ENCODE measurements at regions not wholly inside any gene's neighbourhood (a gene's known extent, or its start where the extent isn't known, plus 50 kb on each side); places are given as distances from the start of the nearest gene placed in this dataset.

DNA sequence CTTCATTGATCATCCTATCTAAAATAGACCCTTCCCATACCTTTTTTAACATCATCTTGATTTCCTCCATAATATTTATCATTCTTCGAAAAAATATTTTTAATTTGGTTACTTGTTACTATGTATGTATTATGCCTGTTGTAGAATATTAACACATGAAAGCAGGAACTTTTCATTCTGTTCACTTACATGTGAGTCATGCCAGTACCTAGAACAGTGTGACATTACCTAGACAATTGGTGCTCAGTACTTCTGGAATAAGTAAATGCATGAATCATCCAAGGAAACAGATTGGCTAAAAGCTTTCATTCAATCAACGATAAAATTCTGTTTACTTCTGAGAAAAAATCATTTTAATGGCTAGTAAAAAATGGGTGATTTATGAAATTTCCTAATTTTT lies 76.4 kb downstream of the CXXC4 start:
- Histone ChIP-seq H2BK15ac (replicated peaks; ENCODE audit: low read depth) (no peak overlapping the region), H3K27ac (ENCODE audit: low read depth, low read length) (no peak overlapping the region), H3K56ac (ENCODE audit: low read length) (no peak overlapping the region), H3K23ac (ENCODE audit: low read length) (no peak overlapping the region), H3K18ac (ENCODE audit: low read length) (no peak overlapping the region), H2AK5ac (ENCODE audit: low read length) (no peak overlapping the region), H4K8ac (ENCODE audit: low read depth, low read length) (no peak overlapping the region), H3K79me1 (ENCODE audit: low read length) (no peaks in the 10 kb centered on the region), H2BK120ac (ENCODE audit: low read depth, low read length) (no peak overlapping the region), H4K5ac (ENCODE audit: low read length) (no peak overlapping the region), H3K4me1 (ENCODE audit: control insufficient read depth, low read depth, low read length) (no peaks in the 10 kb centered on the region), H3K4ac (ENCODE audit: low read depth, low read length) (no peak overlapping the region), H3K4me2 (ENCODE audit: low read length) (no peak overlapping the region), H3K4me3 (ENCODE audit: low read length) (no peak overlapping the region), H2BK5ac (ENCODE audit: low read length) (no peak overlapping the region), H3K36me3 (ENCODE audit: control insufficient read depth, insufficient read depth, low read length) (no peaks in the 10 kb centered on the region), H3K27me3 (ENCODE audit: insufficient read depth, low read length, poor library complexity) (no peaks in the 10 kb centered on the region), H3K9ac (ENCODE audit: low read length) (no peak overlapping the region), H3K79me2 (ENCODE audit: control insufficient read depth, insufficient read depth, low read length) (no peaks in the 10 kb centered on the region)
- DNase-seq: no peak
- WGBS (ENCODE audit: extremely low coverage, insufficient coverage, low lambda C conversion rate): 100% methylated on average over 1 of the region's 2 CpGs

GRCh38 chr4:104417357-104417882 lies 77.3 kb downstream of the CXXC4 start:
- no peaks in the 10 kb centered on the region for H3K79me2 ChIP-seq (ENCODE audit: control insufficient read depth, insufficient read depth, low read length)
- no peak overlapping the region for H3K27ac ChIP-seq (ENCODE audit: low read depth, low read length)
- no peaks in the 10 kb centered on the region for H3K4me1 ChIP-seq (ENCODE audit: control insufficient read depth, low read depth, low read length)
- H3K18ac ChIP-seq (ENCODE audit: low read length): no peak overlapping the region
- no peak overlapping the region for H3K56ac ChIP-seq (ENCODE audit: low read length)
- H4K8ac ChIP-seq (ENCODE audit: low read depth, low read length): no peak overlapping the region
- no peak overlapping the region for H2AK5ac ChIP-seq (ENCODE audit: low read length)
- no peak overlapping the region for H2BK120ac ChIP-seq (ENCODE audit: low read depth, low read length)
- no peak overlapping the region for H3K4ac ChIP-seq (ENCODE audit: low read depth, low read length)
- H2BK15ac ChIP-seq (replicated peaks; ENCODE audit: low read depth): no peak overlapping the region
- no CpG with 5 or more reads among the region's 3 CpGs for WGBS (ENCODE audit: extremely low coverage, insufficient coverage, low lambda C conversion rate)
- no peaks in the 10 kb centered on the region for H3K79me1 ChIP-seq (ENCODE audit: low read length)
- no peak overlapping the region for H4K5ac ChIP-seq (ENCODE audit: low read length)
- H3K4me3 ChIP-seq (ENCODE audit: low read length): no peak overlapping the region
- no peak overlapping the region for H3K9ac ChIP-seq (ENCODE audit: low read length)
- H3K36me3 ChIP-seq (ENCODE audit: control insufficient read depth, insufficient read depth, low read length): no peaks in the 10 kb centered on the region
- H2BK5ac ChIP-seq (ENCODE audit: low read length): no peak overlapping the region
- no peaks in the 10 kb centered on the region for H3K27me3 ChIP-seq (ENCODE audit: insufficient read depth, low read length, poor library complexity)
- DNase-seq: no peak
- no peak overlapping the region for H3K4me2 ChIP-seq (ENCODE audit: low read length)
- no peak overlapping the region for H3K23ac ChIP-seq (ENCODE audit: low read length)

- Histone ChIP-seq H3K27ac (ENCODE audit: low read depth, low read length) (no peak overlapping the region), H3K4me2 (ENCODE audit: low read length) (no peak overlapping the region), H2BK5ac (ENCODE audit: low read length) (no peak overlapping the region), H4K8ac (ENCODE audit: low read depth, low read length) (no peak overlapping the region), H3K79me1 (ENCODE audit: low read length) (no peaks in the 10 kb centered on the region), H2BK120ac (ENCODE audit: low read depth, low read length) (no peak overlapping the region), H3K18ac (ENCODE audit: low read length) (no peak overlapping the region), H3K4me1 (ENCODE audit: control insufficient read depth, low read depth, low read length) (no peaks in the 10 kb centered on the region), H3K79me2 (ENCODE audit: control insufficient read depth, insufficient read depth, low read length) (no peaks in the 10 kb centered on the region), H4K5ac (ENCODE audit: low read length) (no peak overlapping the region), H3K4ac (ENCODE audit: low read depth, low read length) (no peak overlapping the region), H3K27me3 (ENCODE audit: insufficient read depth, low read length, poor library complexity) (no peaks in the 10 kb centered on the region), H3K23ac (ENCODE audit: low read length) (no peak overlapping the region), H2BK15ac (replicated peaks; ENCODE audit: low read depth) (no peak overlapping the region), H3K4me3 (ENCODE audit: low read length) (no peak overlapping the region), H3K56ac (ENCODE audit: low read length) (no peak overlapping the region), H2AK5ac (ENCODE audit: low read length) (no peak overlapping the region), H3K9ac (ENCODE audit: low read length) (no peak overlapping the region), H3K36me3 (ENCODE audit: control insufficient read depth, insufficient read depth, low read length) (no peaks in the 10 kb centered on the region)
- peak; percentile 22 for DNase-seq
Observed at GRCh38 chr4:104416725-104417356, 77.9 kb downstream of the CXXC4 start.

DNA sequence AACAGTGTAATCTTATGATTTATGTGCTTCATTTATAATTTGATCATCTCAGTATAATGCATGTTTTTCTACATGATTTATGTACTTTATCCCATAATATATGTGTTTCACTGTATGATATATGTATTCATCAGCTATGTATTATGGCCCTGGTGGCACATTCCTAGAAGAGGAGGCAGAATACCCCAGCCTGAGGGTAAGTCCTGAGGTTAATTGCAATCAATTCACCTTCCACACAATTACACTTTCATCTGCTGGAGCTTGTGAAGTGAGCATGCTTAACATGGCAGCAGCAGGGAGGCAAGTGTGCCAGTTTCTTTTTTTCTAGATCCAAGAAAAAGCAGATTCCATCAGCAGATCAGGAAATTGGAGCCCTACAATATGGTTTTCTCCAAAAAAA lies 81.2 kb downstream of the CXXC4 start:
- no peak overlapping the region for H3K56ac ChIP-seq (ENCODE audit: low read length)
- DNase-seq: no peak
- no peaks in the 10 kb centered on the region for H3K79me1 ChIP-seq (ENCODE audit: low read length)
- no peaks in the 10 kb centered on the region for H3K36me3 ChIP-seq (ENCODE audit: control insufficient read depth, insufficient read depth, low read length)
- no peak overlapping the region for H3K27ac ChIP-seq (ENCODE audit: low read depth, low read length)
- no peak overlapping the region for H2BK5ac ChIP-seq (ENCODE audit: low read length)
- H3K27me3 ChIP-seq (ENCODE audit: insufficient read depth, low read length, poor library complexity): no peaks in the 10 kb centered on the region
- no peak overlapping the region for H3K4ac ChIP-seq (ENCODE audit: low read depth, low read length)
- H4K8ac ChIP-seq (ENCODE audit: low read depth, low read length): no peak overlapping the region
- no peak overlapping the region for H2AK5ac ChIP-seq (ENCODE audit: low read length)
- H3K18ac ChIP-seq (ENCODE audit: low read length): no peak overlapping the region
- no peak overlapping the region for H2BK120ac ChIP-seq (ENCODE audit: low read depth, low read length)
- H3K4me1 ChIP-seq (ENCODE audit: control insufficient read depth, low read depth, low read length): no peaks in the 10 kb centered on the region
- H4K5ac ChIP-seq (ENCODE audit: low read length): no peak overlapping the region
- H2BK15ac ChIP-seq (replicated peaks; ENCODE audit: low read depth): no peak overlapping the region
- no peak overlapping the region for H3K23ac ChIP-seq (ENCODE audit: low read length)
- no peak overlapping the region for H3K4me3 ChIP-seq (ENCODE audit: low read length)
- H3K9ac ChIP-seq (ENCODE audit: low read length): no peak overlapping the region
- no peak overlapping the region for H3K4me2 ChIP-seq (ENCODE audit: low read length)
- no peaks in the 10 kb centered on the region for H3K79me2 ChIP-seq (ENCODE audit: control insufficient read depth, insufficient read depth, low read length)

- no peak overlapping the region for H4K5ac ChIP-seq (ENCODE audit: low read length)
- H3K79me2 ChIP-seq (ENCODE audit: control insufficient read depth, insufficient read depth, low read length): no peaks in the 10 kb centered on the region
- H3K27ac ChIP-seq (ENCODE audit: low read depth, low read length): no peak overlapping the region
- no peaks in the 10 kb centered on the region for H3K79me1 ChIP-seq (ENCODE audit: low read length)
- H3K27me3 ChIP-seq (ENCODE audit: insufficient read depth, low read length, poor library complexity): no peaks in the 10 kb centered on the region
- H3K4me1 ChIP-seq (ENCODE audit: control insufficient read depth, low read depth, low read length): no peaks in the 10 kb centered on the region
- no peak overlapping the region for H3K23ac ChIP-seq (ENCODE audit: low read length)
- H2BK5ac ChIP-seq (ENCODE audit: low read length): no peak overlapping the region
- H3K4me3 ChIP-seq (ENCODE audit: low read length): no peak overlapping the region
- DNase-seq: no peak
- no peak overlapping the region for H3K56ac ChIP-seq (ENCODE audit: low read length)
- H3K4ac ChIP-seq (ENCODE audit: low read depth, low read length): no peak overlapping the region
- no peaks in the 10 kb centered on the region for H3K36me3 ChIP-seq (ENCODE audit: control insufficient read depth, insufficient read depth, low read length)
- H4K8ac ChIP-seq (ENCODE audit: low read depth, low read length): no peak overlapping the region
- H2BK15ac ChIP-seq (replicated peaks; ENCODE audit: low read depth): no peak overlapping the region
- no peak overlapping the region for H3K9ac ChIP-seq (ENCODE audit: low read length)
- H2BK120ac ChIP-seq (ENCODE audit: low read depth, low read length): no peak overlapping the region
- H2AK5ac ChIP-seq (ENCODE audit: low read length): no peak overlapping the region
- H3K4me2 ChIP-seq (ENCODE audit: low read length): no peak overlapping the region
- no peak overlapping the region for H3K18ac ChIP-seq (ENCODE audit: low read length)
Observed at GRCh38 chr4:104412344-104412743, 82.3 kb downstream of the CXXC4 start.

- no peak for DNase-seq
- no peak overlapping the region for H3K4me2 ChIP-seq (ENCODE audit: low read length)
- H3K4ac ChIP-seq (ENCODE audit: low read depth, low read length): no peak overlapping the region
- no peak overlapping the region for H2BK15ac ChIP-seq (replicated peaks; ENCODE audit: low read depth)
- H2BK5ac ChIP-seq (ENCODE audit: low read length): no peak overlapping the region
- no peak overlapping the region for H2AK5ac ChIP-seq (ENCODE audit: low read length)
- no peak overlapping the region for H3K23ac ChIP-seq (ENCODE audit: low read length)
- H3K36me3 ChIP-seq (ENCODE audit: control insufficient read depth, insufficient read depth, low read length): no peaks in the 10 kb centered on the region
- no peak overlapping the region for H4K8ac ChIP-seq (ENCODE audit: low read depth, low read length)
- H3K27me3 ChIP-seq (ENCODE audit: insufficient read depth, low read length, poor library complexity): no peaks in the 10 kb centered on the region
- H3K27ac ChIP-seq (ENCODE audit: low read depth, low read length): no peak overlapping the region
- H4K5ac ChIP-seq (ENCODE audit: low read length): no peak overlapping the region
- no peak overlapping the region for H3K4me3 ChIP-seq (ENCODE audit: low read length)
- H3K79me1 ChIP-seq (ENCODE audit: low read length): no peaks in the 10 kb centered on the region
- WGBS (ENCODE audit: extremely low coverage, insufficient coverage, low lambda C conversion rate): no CpG with 5 or more reads among the region's 2 CpGs
- no peak overlapping the region for H3K56ac ChIP-seq (ENCODE audit: low read length)
- H3K4me1 ChIP-seq (ENCODE audit: control insufficient read depth, low read depth, low read length): no peaks in the 10 kb centered on the region
- H3K18ac ChIP-seq (ENCODE audit: low read length): no peak overlapping the region
- H3K9ac ChIP-seq (ENCODE audit: low read length): no peak overlapping the region
- H2BK120ac ChIP-seq (ENCODE audit: low read depth, low read length): no peak overlapping the region
- no peaks in the 10 kb centered on the region for H3K79me2 ChIP-seq (ENCODE audit: control insufficient read depth, insufficient read depth, low read length)
Observed at GRCh38 chr4:104411502-104411901, 83.2 kb downstream of the CXXC4 start.
